HFFc6 (cell line): ENCODE measurements at regions not wholly inside any gene's neighbourhood (a gene's known extent, or its start where the extent isn't known, plus 50 kb on each side); places are given as distances from the start of the nearest gene placed in this dataset.

Experiments
- DNase-seq: peaks from one replicate; pipeline ENCODE4 v3.0.0-alpha.2; 2018
- H3K27ac Mint-ChIP-seq: 2 replicates; pipeline ENCODE4 v1.8.0; 2020; ENCODE audit warnings: mild to moderate bottlenecking, mixed read lengths
- H3K27me3 Mint-ChIP-seq: 2 replicates; pipeline ENCODE4 v1.8.0; 2021; ENCODE audit warnings: mild to moderate bottlenecking, moderate library complexity, mixed read lengths; ENCODE audit not compliant: insufficient read depth
- H3K36me3 Mint-ChIP-seq: 2 replicates; pipeline ENCODE4 v1.8.0; 2021; ENCODE audit warnings: low read depth, mixed read lengths
- H3K4me1 Mint-ChIP-seq: 2 replicates; pipeline ENCODE4 v1.8.0; 2020; ENCODE audit warnings: low read depth, mixed read lengths
- H3K4me3 Mint-ChIP-seq: 2 replicates; pipeline ENCODE4 v1.8.0; 2020; ENCODE audit warnings: mild to moderate bottlenecking, moderate library complexity, mixed read lengths
- H3K9me3 Mint-ChIP-seq: 2 replicates; pipeline ENCODE4 v1.8.0; 2020; ENCODE audit warnings: mild to moderate bottlenecking, mixed read lengths
- TF ChIP-seq, protein P1 (sequence below): fragments of 200-600 bp; sonication (generic); IDR thresholded peaks from 2 replicates; pipeline ENCODE4 v1.5.0; 2021; ENCODE audit warnings: antibody characterized with exemption, mild to moderate bottlenecking

DNA sequence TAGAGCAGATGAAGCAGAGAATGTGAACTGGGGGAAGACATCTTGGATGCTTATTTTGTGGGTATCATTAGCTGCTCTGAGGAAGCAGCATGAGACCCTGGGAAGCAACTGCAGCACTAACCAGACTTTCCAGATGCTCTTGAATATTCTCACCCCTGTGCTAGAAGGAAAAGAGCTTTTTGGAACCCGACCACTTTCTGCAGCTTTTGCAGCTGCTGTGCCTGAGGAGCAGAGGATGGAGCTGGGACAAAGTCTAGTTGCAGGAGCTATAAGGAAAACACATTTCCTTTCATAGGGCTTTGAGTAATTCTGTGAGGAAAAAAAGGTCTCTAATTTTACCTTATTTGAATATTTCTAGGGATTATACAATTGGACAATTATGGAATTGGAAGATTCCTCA lies 369.7 kb downstream of the CD109 start:
- DNase-seq = no peak

DNA sequence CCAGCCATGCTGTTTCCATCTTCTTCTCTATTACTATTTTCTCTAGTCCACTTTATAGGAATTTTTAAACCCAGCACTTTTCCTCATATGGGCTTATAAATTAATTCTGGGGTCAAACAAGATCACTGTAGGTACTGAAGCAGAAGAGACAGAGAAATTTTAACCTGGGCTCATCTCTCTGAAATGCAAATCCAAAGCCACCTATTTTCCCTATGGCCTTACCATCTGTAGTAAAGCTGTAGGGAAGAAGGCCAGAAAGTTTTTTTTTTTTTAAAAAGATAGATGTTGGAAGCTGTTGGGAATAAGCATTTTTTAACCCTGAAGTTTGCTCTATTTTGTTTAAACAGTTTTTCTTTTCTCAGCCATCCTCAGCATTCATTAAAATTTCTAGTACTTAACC lies 367.4 kb downstream of the CD109 start:
- Mint-ChIP-seq H3K27ac (no peak overlapping the region), H3K4me1 (peaks cover 23% of the 10 kb centered on the region), H3K27me3 (no peaks in the 10 kb centered on the region; the same call in 1 of the 2 replicates), H3K9me3 (no peaks in the 10 kb centered on the region), H3K36me3 (no peaks in the 10 kb centered on the region), H3K4me3 (no peak overlapping the region)
- no peak for DNase-seq
- TF ChIP-seq, protein P1, sequence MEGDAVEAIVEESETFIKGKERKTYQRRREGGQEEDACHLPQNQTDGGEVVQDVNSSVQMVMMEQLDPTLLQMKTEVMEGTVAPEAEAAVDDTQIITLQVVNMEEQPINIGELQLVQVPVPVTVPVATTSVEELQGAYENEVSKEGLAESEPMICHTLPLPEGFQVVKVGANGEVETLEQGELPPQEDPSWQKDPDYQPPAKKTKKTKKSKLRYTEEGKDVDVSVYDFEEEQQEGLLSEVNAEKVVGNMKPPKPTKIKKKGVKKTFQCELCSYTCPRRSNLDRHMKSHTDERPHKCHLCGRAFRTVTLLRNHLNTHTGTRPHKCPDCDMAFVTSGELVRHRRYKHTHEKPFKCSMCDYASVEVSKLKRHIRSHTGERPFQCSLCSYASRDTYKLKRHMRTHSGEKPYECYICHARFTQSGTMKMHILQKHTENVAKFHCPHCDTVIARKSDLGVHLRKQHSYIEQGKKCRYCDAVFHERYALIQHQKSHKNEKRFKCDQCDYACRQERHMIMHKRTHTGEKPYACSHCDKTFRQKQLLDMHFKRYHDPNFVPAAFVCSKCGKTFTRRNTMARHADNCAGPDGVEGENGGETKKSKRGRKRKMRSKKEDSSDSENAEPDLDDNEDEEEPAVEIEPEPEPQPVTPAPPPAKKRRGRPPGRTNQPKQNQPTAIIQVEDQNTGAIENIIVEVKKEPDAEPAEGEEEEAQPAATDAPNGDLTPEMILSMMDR = no peak

More for the DNA sequence above, 369.7 kb downstream of the CD109 start:
- TF ChIP-seq, protein P1 = no peak
- H3K4me1 Mint-ChIP-seq = peaks cover 36% of the 10 kb centered on the region
- no peak overlapping the region for H3K4me3 Mint-ChIP-seq
- no peak overlapping the region for H3K27ac Mint-ChIP-seq
- no peaks in the 10 kb centered on the region for H3K36me3 Mint-ChIP-seq
- H3K27me3 Mint-ChIP-seq = no peaks in the 10 kb centered on the region
- no peaks in the 10 kb centered on the region for H3K9me3 Mint-ChIP-seq

DNA sequence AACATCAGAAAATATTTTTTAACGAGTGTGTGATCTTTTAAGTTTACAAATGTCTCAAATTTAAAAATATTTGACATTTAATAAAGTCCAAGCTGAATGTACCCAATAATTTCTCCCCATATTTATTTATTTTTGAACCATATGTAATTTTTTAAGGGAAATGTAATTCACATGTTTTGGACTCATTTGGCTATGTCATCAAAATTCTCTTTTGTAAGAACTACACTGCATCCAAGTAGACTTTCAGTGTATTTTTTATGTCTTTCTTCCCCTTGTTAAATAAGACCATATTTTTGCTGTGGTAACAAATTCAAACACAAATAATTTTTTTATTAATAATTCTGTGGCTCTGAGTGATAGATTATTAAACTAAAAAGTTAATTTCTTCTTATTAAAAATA lies 365.2 kb downstream of the CD109 start:
- H3K4me3 Mint-ChIP-seq = no peak overlapping the region
- no peak for DNase-seq

DNA sequence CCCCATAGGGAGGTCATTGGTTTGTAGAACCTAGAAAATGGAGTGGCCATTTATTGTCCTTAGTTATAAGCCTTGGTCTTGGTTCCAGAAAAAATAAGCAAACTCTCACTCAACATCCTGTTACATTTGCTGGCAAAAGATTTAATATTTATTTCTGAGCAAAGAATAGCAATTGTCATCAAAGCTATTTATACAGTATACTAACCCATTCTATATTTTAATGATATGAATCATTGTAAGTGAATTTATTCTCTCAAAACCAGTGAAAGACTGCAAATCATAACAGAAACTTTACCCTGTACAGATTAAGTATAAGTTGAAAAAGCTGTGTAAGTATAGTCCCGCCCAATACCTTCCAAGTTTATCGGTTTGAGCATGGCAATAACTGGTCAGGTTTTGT lies 364.4 kb downstream of the CD109 start:
- Mint-ChIP-seq H3K27me3 (no peaks in the 10 kb centered on the region; the same call in 1 of the 2 replicates), H3K4me1 (peaks cover 7% of the 10 kb centered on the region; the same call in 1 of the 2 replicates), H3K36me3 (no peaks in the 10 kb centered on the region), H3K27ac (no peak overlapping the region), H3K9me3 (no peaks in the 10 kb centered on the region), H3K4me3 (no peak overlapping the region)
- no peak for DNase-seq
- TF ChIP-seq, protein P1 = no peak

More for the DNA sequence above, 365.2 kb downstream of the CD109 start:
- Mint-ChIP-seq H3K27me3 (no peaks in the 10 kb centered on the region; the same call in 1 of the 2 replicates), H3K4me1 (peaks cover 15% of the 10 kb centered on the region), H3K27ac (no peak overlapping the region), H3K36me3 (no peaks in the 10 kb centered on the region), H3K9me3 (no peaks in the 10 kb centered on the region)
- TF ChIP-seq, protein P1 = no peak

DNA sequence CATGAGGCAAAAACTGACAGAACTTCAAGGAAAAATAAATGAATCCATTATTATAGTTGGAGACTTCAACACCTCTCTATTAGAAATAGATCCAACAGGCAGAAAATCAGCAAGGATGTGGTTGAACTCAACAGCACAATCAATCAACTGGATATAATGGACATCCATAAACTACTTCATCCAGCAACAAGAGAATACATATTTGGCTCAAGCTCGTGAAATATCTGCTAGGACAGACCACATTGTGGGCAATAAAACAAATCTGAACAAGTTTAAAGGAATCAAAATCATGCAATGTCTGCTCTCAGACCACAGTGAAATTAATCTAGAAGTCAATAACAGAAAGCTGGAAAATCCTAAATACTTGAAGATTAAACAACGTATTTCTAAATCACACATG lies 362.6 kb downstream of the CD109 start:
- Mint-ChIP-seq H3K27me3 (peaks cover 2% of the 10 kb centered on the region; the same call in 1 of the 2 replicates), H3K4me1 (peaks cover 7% of the 10 kb centered on the region; the same call in 1 of the 2 replicates), H3K9me3 (no peaks in the 10 kb centered on the region), H3K36me3 (no peaks in the 10 kb centered on the region), H3K4me3 (no peak overlapping the region), H3K27ac (no peak overlapping the region)
- TF ChIP-seq, protein P1 = no peak
- DNase-seq = no peak

DNA sequence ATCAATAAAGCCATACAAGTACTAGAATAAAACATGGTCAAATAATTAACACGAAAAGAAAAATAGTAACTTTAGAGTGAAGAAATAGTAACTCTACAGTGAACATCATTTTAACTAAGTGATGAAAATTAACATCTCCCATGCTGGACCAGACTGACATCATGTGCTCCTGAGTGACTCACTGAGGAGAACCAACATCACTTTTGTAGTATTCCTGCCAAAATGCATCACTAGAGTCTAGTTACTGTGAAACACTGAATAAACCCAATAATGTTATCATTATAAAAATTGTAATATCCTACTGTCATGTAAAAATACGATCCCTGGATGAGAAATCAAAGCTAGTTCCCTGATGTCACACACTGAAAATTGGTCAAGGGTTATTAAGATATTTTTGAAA lies 361.3 kb downstream of the CD109 start:
- H3K4me1 Mint-ChIP-seq = peaks cover 7% of the 10 kb centered on the region; the same call in 1 of the 2 replicates
- H3K36me3 Mint-ChIP-seq = no peaks in the 10 kb centered on the region
- H3K27me3 Mint-ChIP-seq = peaks cover 4% of the 10 kb centered on the region; the same call in 1 of the 2 replicates
- H3K9me3 Mint-ChIP-seq = no peaks in the 10 kb centered on the region
- H3K4me3 Mint-ChIP-seq = no peak overlapping the region
- no peak overlapping the region for H3K27ac Mint-ChIP-seq
- no peak for DNase-seq
- TF ChIP-seq, protein P1 = no peak
